ENCODE measurements at regions not wholly inside any gene's neighbourhood (a gene's known extent, or its start where the extent isn't known, plus 50 kb on each side); places are given as distances from the start of the nearest gene placed in this dataset.
"Not testable (repeated sequence)": the region's sequence is repeated elsewhere in the genome, so short reads cannot be mapped to it uniquely, and the experiment has no call there.

- no peak for DNase-seq
Measured at GRCh38 chr3:4077950-4078349, 225.2 kb upstream of the SETMAR start.

DNA sequence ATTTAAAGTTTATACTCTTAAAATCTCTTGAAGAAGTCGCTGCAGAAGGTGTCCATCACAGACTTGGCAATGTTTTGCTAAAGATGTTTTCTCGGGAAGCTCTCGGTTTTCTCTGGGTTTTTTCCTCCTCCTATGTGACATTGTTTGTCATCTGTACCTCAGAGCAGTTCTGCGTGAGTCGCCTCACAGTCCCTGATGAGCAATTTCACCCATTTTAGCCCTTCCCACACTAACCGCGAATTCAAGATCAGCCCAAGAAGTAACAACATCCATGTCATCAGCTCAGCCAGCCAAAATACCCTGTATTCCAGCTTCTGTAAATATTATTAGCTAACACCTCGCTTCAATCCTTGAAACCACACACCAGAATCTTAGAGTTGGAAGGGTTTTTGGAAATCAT lies 224.3 kb upstream of the SETMAR start:
- DNase-seq = no peak

DNA sequence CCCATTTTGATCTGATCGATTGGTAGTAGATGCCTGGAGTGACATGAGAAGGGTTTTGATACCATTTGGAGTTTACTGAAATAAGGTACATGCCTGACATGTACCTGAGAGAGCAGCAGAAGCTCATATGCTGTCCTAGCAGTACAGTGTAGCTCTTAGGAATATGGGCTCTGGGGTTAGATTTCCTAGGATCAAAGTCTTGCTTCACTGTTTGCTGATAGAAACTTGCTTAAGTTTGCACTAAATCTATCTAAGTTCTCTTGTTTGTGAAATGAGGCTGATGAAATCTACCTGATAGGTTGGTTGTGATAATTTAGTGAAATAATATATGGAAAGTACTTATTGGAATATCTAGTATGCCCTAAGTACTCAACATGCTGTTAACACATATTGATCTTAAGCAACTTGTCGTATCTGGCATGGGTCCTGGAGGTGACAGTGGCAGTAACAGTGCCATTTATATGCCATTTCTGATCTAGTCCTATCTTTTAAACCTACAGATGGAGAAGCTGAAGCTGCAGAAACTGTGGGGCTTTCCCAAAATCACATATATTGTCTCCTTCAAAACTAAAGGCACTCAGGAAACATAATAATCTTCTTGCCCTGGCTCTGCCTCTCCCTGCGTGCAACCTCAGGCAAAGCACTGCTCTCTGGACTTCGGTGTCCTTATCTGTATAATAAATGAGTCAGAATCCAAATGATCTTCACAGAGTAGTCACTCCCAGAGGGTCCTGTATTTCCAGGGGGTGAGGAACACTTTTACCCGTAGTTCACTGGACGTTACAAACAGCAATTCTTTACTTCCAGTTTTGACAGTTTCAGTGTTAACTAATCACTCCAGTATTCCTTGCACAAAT lies 223.6 kb upstream of the SETMAR start:
- DNase-seq = no peak

- no peak for DNase-seq
Measured at GRCh38 chr3:4083225-4084015, 219.7 kb upstream of the SETMAR start.

DNA sequence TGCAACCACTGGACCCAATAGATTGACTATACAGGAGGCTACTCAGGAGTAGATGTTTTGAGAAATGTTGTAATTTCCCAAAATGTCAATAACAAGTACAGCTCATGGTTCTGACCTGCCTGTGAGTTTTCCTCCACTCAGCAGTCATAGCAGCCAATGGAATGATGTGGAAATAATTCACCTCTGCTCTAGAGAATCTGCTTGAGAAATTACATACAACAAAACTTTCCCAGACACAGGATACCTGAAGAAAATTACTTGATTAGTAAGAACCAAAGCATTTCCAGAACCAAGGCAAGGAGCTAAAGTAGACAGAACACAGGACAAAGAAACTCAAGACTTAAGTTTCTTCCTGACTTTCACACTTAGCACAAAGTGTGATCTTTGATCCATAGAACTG lies 218.9 kb upstream of the SETMAR start:
- no peak for DNase-seq

DNA sequence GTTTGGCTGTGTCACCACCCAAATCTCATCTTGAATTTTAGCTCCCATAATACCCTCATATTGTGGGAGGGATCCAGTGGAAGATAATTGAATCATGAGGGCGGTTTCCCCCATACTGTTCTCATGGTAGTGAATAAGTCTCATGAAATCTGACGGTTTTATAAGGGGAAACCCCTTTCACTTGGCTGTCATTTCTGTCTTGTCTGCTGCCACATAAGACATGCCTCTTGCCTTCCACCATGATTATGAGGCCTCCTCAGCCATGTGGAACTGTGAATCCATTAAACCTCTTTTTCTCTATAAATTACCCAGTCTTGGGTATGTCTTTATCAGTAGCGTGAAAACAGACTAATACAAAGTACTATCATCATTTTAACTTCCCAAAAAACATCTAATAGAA lies 216.5 kb upstream of the SETMAR start:
- DNase-seq = not testable (repeated sequence)

DNA sequence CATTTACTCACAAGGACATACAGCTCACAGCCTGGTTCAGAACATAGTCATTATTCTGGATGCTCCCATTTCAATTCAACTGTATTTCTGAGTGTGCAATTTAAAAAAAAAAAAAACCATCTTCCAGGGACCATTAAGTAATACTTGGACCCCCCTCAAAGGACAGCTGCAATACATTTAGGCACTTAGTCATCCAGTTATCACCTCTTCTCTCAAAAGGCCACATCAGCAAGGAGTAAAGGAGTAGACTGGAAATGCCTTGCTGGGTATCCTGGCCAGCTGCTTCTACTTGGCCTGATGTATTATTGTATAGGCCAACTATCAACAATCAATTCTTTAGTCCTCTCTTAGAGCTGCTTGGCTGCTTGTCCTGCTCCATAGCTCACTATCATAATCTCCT lies 211.4 kb upstream of the SETMAR start:
- DNase-seq = no peak

- DNase-seq = no peak
Measured at GRCh38 chr3:4097801-4098200, 205.4 kb upstream of the SETMAR start.

DNA sequence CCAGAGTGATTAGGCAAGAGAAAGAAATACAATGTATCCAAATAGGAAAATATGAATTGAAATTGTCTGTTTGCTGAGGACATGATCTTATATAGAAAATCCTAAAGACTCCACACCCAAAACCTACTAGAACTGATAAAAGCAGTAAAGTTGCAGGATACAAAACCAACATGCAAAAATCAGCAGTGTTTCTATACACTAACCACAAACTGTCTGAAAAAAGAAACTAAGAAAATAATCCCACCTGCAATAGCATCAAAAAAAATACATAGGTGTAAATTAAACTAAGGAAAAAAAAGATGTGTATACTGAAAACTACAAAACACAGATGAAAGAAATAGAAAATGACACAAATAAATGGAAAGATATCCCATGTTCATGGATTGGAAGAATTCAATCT lies 203.6 kb upstream of the SETMAR start:
- DNase-seq = no peak

DNA sequence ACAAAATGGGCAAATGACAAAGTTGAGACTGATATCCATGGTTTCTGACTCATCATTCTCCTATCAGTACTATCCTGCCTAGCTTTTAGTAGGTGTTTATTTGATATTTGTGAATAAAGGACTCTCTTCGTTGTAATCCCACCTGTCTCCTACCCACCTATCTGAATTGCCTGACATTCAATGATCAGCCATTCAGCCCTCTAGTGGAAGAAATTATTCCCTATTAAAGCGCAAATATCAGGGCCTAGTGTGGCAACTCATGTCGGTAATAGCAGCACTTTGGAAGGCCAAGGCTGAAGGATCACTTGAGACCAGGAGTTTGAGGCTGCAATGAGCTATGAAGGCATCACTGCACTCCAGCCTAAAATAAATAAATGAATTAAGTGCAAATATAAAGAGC lies 195.7 kb upstream of the SETMAR start:
- no peak for DNase-seq

DNA sequence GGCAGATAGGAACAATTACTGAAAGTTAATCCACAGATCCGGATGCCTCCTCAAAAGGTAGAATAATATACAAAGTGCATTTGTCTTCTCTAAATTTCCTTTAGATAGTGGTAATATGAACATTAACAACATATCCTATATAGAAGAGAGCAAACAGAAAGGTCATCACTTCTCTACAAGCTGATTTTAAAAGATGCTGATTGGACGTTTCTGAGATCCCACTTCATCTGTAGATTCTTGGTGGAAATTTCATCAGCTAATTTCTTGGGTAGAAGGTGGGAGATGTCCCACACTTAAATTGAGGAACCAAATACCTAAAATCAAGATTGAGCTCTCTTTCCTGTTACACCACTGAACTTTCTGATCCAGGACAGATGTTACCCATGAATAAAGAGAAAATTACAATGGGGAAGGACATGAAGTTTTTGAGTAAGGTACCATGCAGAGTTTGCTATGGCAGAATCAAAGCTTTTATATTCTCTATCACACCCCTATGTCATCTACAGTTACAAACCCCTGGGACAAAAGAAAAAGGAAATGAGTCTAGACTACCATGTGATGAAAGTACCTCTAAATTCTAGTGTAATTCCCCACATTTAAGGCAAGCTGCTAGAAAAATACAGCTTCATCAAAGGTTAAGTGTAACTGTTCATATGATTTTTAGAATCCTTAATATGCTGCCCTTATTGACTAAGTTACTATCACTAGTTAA lies 189.2 kb upstream of the SETMAR start:
- DNase-seq = no peak

DNA sequence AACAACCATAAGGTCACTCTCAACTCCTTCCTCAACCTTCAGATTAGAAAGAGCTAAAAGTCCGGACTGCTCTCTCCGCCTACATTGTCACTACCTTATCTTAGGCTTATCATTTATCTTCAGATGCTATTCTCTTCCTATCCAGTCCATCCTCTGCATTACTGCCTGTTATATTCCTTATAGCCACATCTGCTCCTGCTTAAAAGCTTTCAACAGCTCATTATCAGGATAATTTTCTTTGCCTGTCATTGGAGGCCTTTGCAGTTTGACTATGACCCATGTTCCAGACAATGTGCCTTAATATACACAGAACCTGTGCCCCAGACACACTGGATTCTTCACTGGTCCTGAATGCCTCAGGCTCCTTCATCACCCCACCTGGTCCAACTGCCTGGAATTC lies 184.1 kb upstream of the SETMAR start:
- no peak for DNase-seq

DNA sequence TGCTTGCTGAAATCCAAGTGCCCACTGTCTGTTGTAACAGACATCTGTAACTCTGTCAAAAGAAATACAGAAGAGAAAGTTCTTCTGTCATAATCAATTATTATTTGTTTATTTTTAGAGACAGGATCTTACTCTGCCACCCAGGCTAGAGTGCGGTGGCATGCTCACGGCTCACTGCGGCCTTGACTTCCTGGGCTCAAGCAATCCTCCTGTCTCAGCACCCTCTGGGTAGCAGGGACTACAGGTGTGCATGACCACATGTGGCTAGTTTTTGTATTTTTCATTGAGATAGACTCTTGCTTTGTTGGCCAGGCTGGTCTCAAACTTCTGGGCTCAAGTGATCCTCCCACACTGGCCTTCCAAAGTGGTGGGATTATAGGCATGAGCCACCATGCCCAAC lies 177.6 kb upstream of the SETMAR start:
- no peak for DNase-seq

DNA sequence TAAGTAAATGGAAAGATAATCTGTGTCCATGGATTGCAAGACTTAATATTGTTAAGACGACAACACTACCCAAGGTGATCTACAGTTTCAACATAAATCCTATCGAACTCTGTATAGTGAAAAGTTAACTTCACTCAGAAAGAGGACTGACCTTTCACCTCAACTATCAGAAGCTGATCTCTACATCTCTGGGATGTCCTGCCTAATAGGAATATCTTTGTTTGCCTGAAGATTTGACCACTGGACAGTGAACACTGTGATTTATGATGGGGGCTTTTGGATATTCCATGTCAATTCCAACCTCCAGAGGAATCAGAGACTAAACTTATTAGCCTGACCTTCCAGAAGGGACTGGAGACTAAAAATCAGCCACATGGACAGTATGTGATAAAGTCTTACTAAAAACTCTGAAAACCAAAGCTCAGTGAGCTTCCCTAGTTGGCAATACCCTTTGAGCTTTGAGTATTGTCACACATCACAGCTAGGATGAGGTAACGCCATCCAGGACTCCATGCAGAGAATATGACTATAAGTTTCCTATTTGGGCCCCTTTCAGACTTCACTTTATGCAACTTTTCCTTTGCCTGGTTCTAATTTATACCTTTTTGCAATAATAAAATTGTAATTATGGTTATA lies 164.9 kb upstream of the SETMAR start:
- no peak for DNase-seq

GRCh38 chr3:4138786-4139431 lies 164.3 kb upstream of the SETMAR start:
- DNase-seq = no peak

DNA sequence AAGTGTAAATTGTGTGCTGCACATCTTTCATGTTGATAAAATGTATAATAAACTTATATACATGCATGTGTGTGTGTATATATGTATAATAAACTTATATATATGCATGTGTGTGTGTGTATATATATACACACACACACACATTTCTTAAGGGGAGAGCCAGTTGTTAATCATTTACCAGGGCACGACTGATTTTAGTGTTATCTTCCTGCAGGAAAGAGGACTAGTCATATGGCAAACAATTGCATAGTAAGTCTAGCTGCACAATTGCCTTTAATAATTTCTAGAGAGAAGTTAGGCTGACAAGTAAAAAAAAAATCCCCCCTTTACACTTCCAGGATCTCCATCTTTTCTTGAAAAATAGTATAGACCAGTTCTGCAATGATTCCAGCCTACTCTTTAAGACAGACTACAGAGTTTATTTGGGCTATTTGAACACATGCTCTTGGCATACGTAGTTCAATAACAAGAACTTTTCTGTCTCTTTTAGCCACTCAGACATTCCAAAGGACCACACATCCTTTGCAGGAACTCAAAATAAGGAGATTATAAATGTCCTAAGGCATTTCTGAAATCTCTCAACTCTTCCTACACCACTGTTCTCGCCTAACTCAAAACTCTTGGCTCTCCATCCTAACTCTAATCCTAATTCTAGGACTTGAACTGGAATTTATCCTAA lies 163.6 kb upstream of the SETMAR start:
- DNase-seq = no peak

GRCh38 chr3:4140921-4141320 lies 162.2 kb upstream of the SETMAR start:
- DNase-seq = no peak

GRCh38 chr3:4147556-4148118 lies 155.5 kb upstream of the SETMAR start:
- no peak for DNase-seq

GRCh38 chr3:4149296-4149695 lies 153.9 kb upstream of the SETMAR start:
- DNase-seq = no peak

DNA sequence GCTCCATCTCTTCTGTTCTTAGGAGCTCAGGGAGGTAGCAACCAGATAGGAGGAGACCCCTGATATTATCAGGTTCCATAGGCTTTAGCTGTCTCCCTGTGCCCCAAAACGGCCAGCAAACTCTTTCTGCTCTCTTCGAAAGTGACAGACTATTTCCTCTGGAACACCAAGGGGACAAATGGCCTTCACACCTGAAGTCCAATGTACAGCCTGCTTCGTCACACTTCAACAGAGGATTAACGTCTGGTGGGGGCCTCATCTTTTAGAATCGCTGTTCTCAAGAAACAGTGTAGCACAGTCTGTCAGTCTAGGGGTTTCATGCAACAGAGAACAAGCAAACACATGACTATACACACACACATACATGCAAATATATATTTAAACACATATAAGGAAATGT lies 152.4 kb upstream of the SETMAR start:
- DNase-seq = no peak

- no peak for DNase-seq
Measured at GRCh38 chr3:4151859-4152258, 151.3 kb upstream of the SETMAR start.

DNA sequence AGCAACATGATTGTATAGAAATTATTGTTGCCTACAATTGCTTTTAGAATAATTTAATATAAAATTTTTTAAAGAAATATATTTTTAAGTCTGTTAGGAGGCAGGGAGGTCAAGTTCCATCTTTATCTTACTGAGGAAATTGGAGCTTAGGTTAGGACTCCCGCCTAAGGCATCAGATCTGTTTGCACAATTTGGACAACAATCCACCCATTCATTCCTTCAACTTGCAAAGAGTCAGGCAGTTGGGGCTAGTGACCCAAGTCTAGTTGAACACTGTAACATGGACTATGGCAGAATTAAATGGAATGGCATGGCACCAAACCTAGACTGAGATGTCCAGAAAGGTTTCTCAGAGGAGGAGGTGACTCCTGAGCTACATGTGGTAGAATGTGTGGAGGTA lies 149.4 kb upstream of the SETMAR start:
- DNase-seq = no peak

All from NCI-H1048 (cell line).